ENCODE measurements at regions not wholly inside any gene's neighbourhood (a gene's known extent, or its start where the extent isn't known, plus 50 kb on each side); places are given as distances from the start of the nearest gene placed in this dataset.
"Not testable (repeated sequence)": the region's sequence is repeated elsewhere in the genome, so short reads cannot be mapped to it uniquely, and the experiment has no call there.

GRCh38 chr12:107144441-107144840 lies 51.1 kb upstream of the CRY1 start:
- no peak for DNase-seq

GRCh38 chr12:107144990-107145389 lies 51.6 kb upstream of the CRY1 start:
- DNase-seq: no peak

GRCh38 chr12:107145397-107145796 lies 52.0 kb upstream of the CRY1 start:
- no peak for DNase-seq

- no peak for DNase-seq
Observed at GRCh38 chr12:107148107-107148506, 54.8 kb upstream of the CRY1 start.

GRCh38 chr12:107152315-107152714 lies 59.0 kb upstream of the CRY1 start:
- DNase-seq: no peak

GRCh38 chr12:107159384-107159900 lies 66.1 kb upstream of the CRY1 start:
- DNase-seq: no peak

- DNase-seq: no peak
Observed at GRCh38 chr12:107163413-107163812, 70.1 kb upstream of the CRY1 start.

- DNase-seq: no peak
Observed at GRCh38 chr12:107164392-107164791, 71.0 kb upstream of the CRY1 start.

- DNase-seq: no peak
Observed at GRCh38 chr12:107165581-107165980, 72.2 kb upstream of the CRY1 start.

- DNase-seq: no peak
Observed at GRCh38 chr12:107167756-107168155, 74.4 kb upstream of the CRY1 start.

GRCh38 chr12:107169200-107169599 lies 75.9 kb upstream of the CRY1 start:
- no peak for DNase-seq

GRCh38 chr12:107178776-107179175 lies 85.4 kb upstream of the CRY1 start:
- peak; percentile 36 for DNase-seq

GRCh38 chr12:107179871-107180270 lies 86.5 kb upstream of the CRY1 start:
- no peak for DNase-seq

- no peak for DNase-seq
Observed at GRCh38 chr12:107180272-107180671, 86.9 kb upstream of the CRY1 start.

GRCh38 chr12:107184359-107184930 lies 91.1 kb upstream of the CRY1 start:
- no peak for DNase-seq

- DNase-seq: no peak
Observed at GRCh38 chr12:107196681-107197080, 103.3 kb upstream of the CRY1 start.

- DNase-seq: no peak
Observed at GRCh38 chr12:107200394-107200793, 107.0 kb upstream of the CRY1 start.

GRCh38 chr12:107207931-107208525 lies 114.7 kb upstream of the CRY1 start:
- DNase-seq: no peak

- not testable (repeated sequence) for DNase-seq
Observed at GRCh38 chr12:107209700-107210099, 116.4 kb upstream of the CRY1 start.

GRCh38 chr12:107214373-107214773 lies 121.0 kb upstream of the CRY1 start:
- not testable (repeated sequence) for DNase-seq

- not testable (repeated sequence) for DNase-seq
Observed at GRCh38 chr12:107216411-107216810, 123.1 kb upstream of the CRY1 start.

- no peak for DNase-seq
Observed at GRCh38 chr12:107219301-107219700, 126.0 kb upstream of the CRY1 start.

GRCh38 chr12:107221913-107222312 lies 128.6 kb upstream of the CRY1 start:
- no peak for DNase-seq

GRCh38 chr12:107223821-107224220 lies 130.5 kb upstream of the CRY1 start:
- DNase-seq: no peak

GRCh38 chr12:107225635-107226034 lies 132.3 kb upstream of the CRY1 start:
- DNase-seq: no peak

All from CD4-positive, alpha-beta T cell treated with Interleukin-12 subunit alpha and Interleukin-12 subunit beta, for 1 hour (primary cell).